GM23338 (cell line): ENCODE measurements at regions not wholly inside any gene's neighbourhood (a gene's known extent, or its start where the extent isn't known, plus 50 kb on each side); places are given as distances from the start of the nearest gene placed in this dataset.

Experiments used
- ATAC-seq: fragments of 200-7000 bp; cut with Tn5 transposase; 3 replicates; pipeline ENCODE4 v1.9.1; 2020
- DNase-seq: peaks from one replicate; pipeline ENCODE4 v3.0.0-alpha.2; 2015; ENCODE audit warnings: low spot score
- H2AFZ ChIP-seq: fragments of 200-600 bp; sonication (generic); 2 replicates; pipeline ENCODE4 v1.8.0; 2016; ENCODE audit warnings: antibody characterized with exemption, mild to moderate bottlenecking, moderate library complexity
- H3F3A ChIP-seq: fragments of 200-600 bp; sonication (generic); replicated peaks from 2 replicates; pipeline ENCODE4 v1.8.0; 2017; ENCODE audit warnings: antibody characterized with exemption, mixed run types, low read depth
- H3K27ac ChIP-seq: fragments of 200-600 bp; sonication (generic); 2 replicates; pipeline ENCODE4 v1.6.1; 2016; ENCODE audit warnings: low read depth
- H3K27me3 ChIP-seq: fragments of 200-600 bp; sonication (generic); 2 replicates; pipeline ENCODE4 v1.8.0; 2016; ENCODE audit warnings: mild to moderate bottlenecking, mixed run types, moderate library complexity; ENCODE audit not compliant: insufficient read depth
- H3K36me3 ChIP-seq: fragments of 200-600 bp; sonication (generic); 2 replicates; pipeline ENCODE4 v1.8.0; 2016; ENCODE audit warnings: mild to moderate bottlenecking; ENCODE audit not compliant: insufficient read depth
- H3K4me1 ChIP-seq: fragments of 200-600 bp; sonication (generic); 2 replicates; pipeline ENCODE4 v1.8.0; 2016; ENCODE audit warnings: mild to moderate bottlenecking, moderate library complexity; ENCODE audit not compliant: insufficient read depth
- H3K4me2 ChIP-seq: fragments of 200-600 bp; sonication (generic); 2 replicates; pipeline ENCODE4 v1.7.1; 2017; ENCODE audit warnings: mixed run types
- H3K4me3 ChIP-seq: fragments of 200-600 bp; sonication (generic); 2 replicates; pipeline ENCODE4 v1.6.1; 2016; ENCODE audit warnings: mixed run types
- H3K79me2 ChIP-seq: fragments of 200-600 bp; sonication (generic); replicated peaks from 2 replicates; pipeline ENCODE4 v1.8.0; 2017; ENCODE audit warnings: mild to moderate bottlenecking; ENCODE audit not compliant: insufficient read depth
- H3K9me2 ChIP-seq: fragments of 200-600 bp; sonication (generic); 2 replicates; pipeline ENCODE4 v1.8.0; 2017; ENCODE audit not compliant: insufficient read depth
- H4K20me1 ChIP-seq: fragments of 200-600 bp; sonication (generic); replicated peaks from 2 replicates; pipeline ENCODE4 v1.8.0; 2017; ENCODE audit warnings: mild to moderate bottlenecking; ENCODE audit not compliant: insufficient read depth
- H3K27ac Mint-ChIP-seq: 2 replicates; pipeline ENCODE4 v1.8.0; 2020; ENCODE audit warnings: inconsistent platforms, mild to moderate bottlenecking, moderate library complexity, mixed read lengths
- H3K27me3 Mint-ChIP-seq: 3 replicates; pipeline ENCODE4 v1.8.0; 2022; ENCODE audit warnings: low read depth, mild to moderate bottlenecking, moderate library complexity, mixed read lengths, inconsistent platforms; ENCODE audit not compliant: insufficient read depth, poor library complexity
- H3K36me3 Mint-ChIP-seq: 3 replicates; pipeline ENCODE4 v1.8.0; 2021; ENCODE audit warnings: low read depth, mild to moderate bottlenecking, inconsistent platforms, moderate library complexity, mixed read lengths
- H3K4me1 Mint-ChIP-seq: 3 replicates; pipeline ENCODE4 v1.8.0; 2020; ENCODE audit warnings: mild to moderate bottlenecking, inconsistent platforms, mixed read lengths
- H3K4me3 Mint-ChIP-seq: 3 replicates; pipeline ENCODE4 v1.8.0; 2021; ENCODE audit warnings: moderate library complexity, mild to moderate bottlenecking, inconsistent platforms, mixed read lengths
- H3K9me3 Mint-ChIP-seq: 3 replicates; pipeline ENCODE4 v1.8.0; 2020; ENCODE audit warnings: moderate library complexity, mild to moderate bottlenecking, inconsistent platforms, mixed read lengths
- CREB1 ChIP-seq: fragments of 250-450 bp; sonication (Bioruptor Pico); IDR thresholded peaks from 2 replicates; pipeline ENCODE4 v1.5.0; 2020; ENCODE audit warnings: low read depth, mild to moderate bottlenecking, moderate library complexity
- CTCF ChIP-seq, 2 experiments: fragments of 200-600 bp in 1 of 2; sonication (generic) in 1 of 2; conservative IDR thresholded peaks; 2 replicates each; pipeline versions ENCODE4 v1.5.1 to v1.6.1; 2016 to 2017; ENCODE audit warnings: antibody characterized with exemption in 2 of 2, low read depth in 2 of 2, mild to moderate bottlenecking in 2 of 2, moderate library complexity in 1 of 2
- EZH2 ChIP-seq: fragments of 200-600 bp; sonication (generic); IDR thresholded peaks from one replicate; pipeline ENCODE4 v1.8.0; 2017; ENCODE audit warnings: antibody characterized with exemption, mild to moderate bottlenecking, low read depth; ENCODE audit not compliant: unreplicated experiment
- EZH2phosphoT487 ChIP-seq: fragments of 200-600 bp; sonication (generic); IDR thresholded peaks from one replicate; pipeline ENCODE4 v1.8.1; 2018; ENCODE audit warnings: antibody characterized with exemption; ENCODE audit not compliant: unreplicated experiment
- JUNB ChIP-seq: IDR thresholded peaks from one replicate; pipeline ENCODE4 v1.6.1; 2016; ENCODE audit warnings: antibody characterized with exemption; ENCODE audit not compliant: unreplicated experiment
- NANOG ChIP-seq: IDR thresholded peaks from 2 replicates; pipeline ENCODE4 v1.6.1; 2016; ENCODE audit warnings: antibody characterized with exemption, borderline replicate concordance
- POLR2AphosphoS5 ChIP-seq: IDR thresholded peaks from 2 replicates; pipeline ENCODE4 v1.6.1; 2016; ENCODE audit warnings: antibody characterized with exemption, low read depth
- REST ChIP-seq: IDR thresholded peaks from one replicate; pipeline ENCODE4 v1.6.1; 2018; ENCODE audit warnings: antibody characterized with exemption; ENCODE audit not compliant: unreplicated experiment
- STAT1 ChIP-seq: IDR thresholded peaks from one replicate; pipeline ENCODE4 v1.6.1; 2016; ENCODE audit warnings: antibody characterized with exemption; ENCODE audit not compliant: unreplicated experiment
- ZNF114 ChIP-seq: fragments of 250-450 bp; sonication (Bioruptor Pico); IDR thresholded peaks from 2 replicates; pipeline ENCODE4 v1.5.0; 2020; ENCODE audit warnings: mild to moderate bottlenecking, moderate library complexity
- ZNF331 ChIP-seq: fragments of 250-450 bp; sonication (Bioruptor Pico); IDR thresholded peaks from 2 replicates; pipeline ENCODE4 v1.5.0; 2020; ENCODE audit warnings: low read depth, mild to moderate bottlenecking, moderate library complexity
- ZNF462 ChIP-seq: fragments of 250-450 bp; sonication (Bioruptor Pico); IDR thresholded peaks from 2 replicates; pipeline ENCODE4 v1.5.0; 2020; ENCODE audit warnings: mild to moderate bottlenecking, moderate library complexity
- TF ChIP-seq, protein P1 (sequence below): IDR thresholded peaks from 2 replicates; pipeline ENCODE4 v1.6.1; 2016; ENCODE audit warnings: antibody characterized with exemption

GRCh38 chr3:146313746-146314111 lies 62.8 kb upstream of the PLSCR4 start:
- Histone ChIP-seq H4K20me1 (no peaks in the 10 kb centered on the region), H3K36me3 (no peaks in the 10 kb centered on the region), H3K4me1 (no peaks in the 10 kb centered on the region), H3K79me2 (no peaks in the 10 kb centered on the region), H3K4me2 (no peak overlapping the region), H2AFZ (no peak overlapping the region), H3K4me3 (no peak overlapping the region), H3K27me3 (no peaks in the 10 kb centered on the region), H3K9me2 (no peaks in the 10 kb centered on the region), H3F3A (no peaks in the 10 kb centered on the region), H3K27ac (no peak overlapping the region)
- Mint-ChIP-seq H3K27me3 (no peaks in the 10 kb centered on the region), H3K36me3 (peaks cover under 1% of the 10 kb centered on the region; the same call in 2 of the 3 replicates), H3K4me1 (peaks cover 4% of the 10 kb centered on the region), H3K4me3 (no peak overlapping the region), H3K9me3 (peaks cover 10% of the 10 kb centered on the region; the same call in 2 of the 3 replicates), H3K27ac (no peak overlapping the region)
- ATAC-seq (no peak), DNase-seq (no peak)
- TF ChIP-seq REST (no peak), EZH2phosphoT487 (no peak), STAT1 (no peak), ZNF331 (CRISPR knock-in tag) (no peak), ZNF462 (CRISPR knock-in tag) (no peak), CREB1 (CRISPR knock-in tag) (no peak), ZNF114 (CRISPR knock-in tag) (no peak), EZH2 (no peak), CTCF (conservative IDR thresholded peaks at IDR 0.05; ENCODE audit: low read depth in 2 of 2) (no peak), JUNB (no peak), POLR2AphosphoS5 (no peak), NANOG (no peak)
- TF ChIP-seq, protein P1, sequence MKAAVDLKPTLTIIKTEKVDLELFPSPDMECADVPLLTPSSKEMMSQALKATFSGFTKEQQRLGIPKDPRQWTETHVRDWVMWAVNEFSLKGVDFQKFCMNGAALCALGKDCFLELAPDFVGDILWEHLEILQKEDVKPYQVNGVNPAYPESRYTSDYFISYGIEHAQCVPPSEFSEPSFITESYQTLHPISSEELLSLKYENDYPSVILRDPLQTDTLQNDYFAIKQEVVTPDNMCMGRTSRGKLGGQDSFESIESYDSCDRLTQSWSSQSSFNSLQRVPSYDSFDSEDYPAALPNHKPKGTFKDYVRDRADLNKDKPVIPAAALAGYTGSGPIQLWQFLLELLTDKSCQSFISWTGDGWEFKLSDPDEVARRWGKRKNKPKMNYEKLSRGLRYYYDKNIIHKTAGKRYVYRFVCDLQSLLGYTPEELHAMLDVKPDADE: no peak
